NCI-H2107 treated with DMSO at 0.1 percent for 48 hours (cell line): ENCODE measurements at regions not wholly inside any gene's neighbourhood (a gene's known extent, or its start where the extent isn't known, plus 50 kb on each side); places are given as distances from the start of the nearest gene placed in this dataset.
"Not testable (repeated sequence)": the region's sequence is repeated elsewhere in the genome, so short reads cannot be mapped to it uniquely, and the experiment has no call there.

ENCODE experiments used
- DNase-seq: peaks from one replicate; lab custom pipeline; 2025; ENCODE audit not compliant: unreplicated experiment; lab: John Stamatoyannopoulos, UW

GRCh38 chr2:78780864-78781583, 244.5 kb upstream of the REG3G start:
- no peak for DNase-seq

- DNase-seq = no peak
Observed at GRCh38 chr2:78782196-78782595, 243.3 kb upstream of the REG3G start.

- DNase-seq = no peak
Observed at GRCh38 chr2:78811955-78812610, 213.4 kb upstream of the REG3G start.

GRCh38 chr2:78814331-78814986, 211.0 kb upstream of the REG3G start:
- no peak for DNase-seq

- DNase-seq = no peak
Observed at GRCh38 chr2:78817430-78817829, 208.1 kb upstream of the REG3G start.

- no peak for DNase-seq
Observed at GRCh38 chr2:78832481-78832880, 193.0 kb upstream of the REG3G start.

- no peak for DNase-seq
Observed at GRCh38 chr2:78839259-78839658, 186.2 kb upstream of the REG3G start.

- DNase-seq = not testable (repeated sequence)
Observed at GRCh38 chr2:78840311-78840710, 185.2 kb upstream of the REG3G start.

- no peak for DNase-seq
Observed at GRCh38 chr2:78845664-78846185, 179.8 kb upstream of the REG3G start.

- no peak for DNase-seq
Observed at GRCh38 chr2:78861546-78861945, 164.0 kb upstream of the REG3G start.

- no peak for DNase-seq
Observed at GRCh38 chr2:78864205-78864604, 161.3 kb upstream of the REG3G start.

GRCh38 chr2:78865667-78866066, 159.8 kb upstream of the REG3G start:
- no peak for DNase-seq

GRCh38 chr2:78870343-78870967, 155.0 kb upstream of the REG3G start:
- DNase-seq = no peak

- DNase-seq = no peak
Observed at GRCh38 chr2:78873526-78873925, 152.0 kb upstream of the REG3G start.

- DNase-seq = no peak
Observed at GRCh38 chr2:78876316-78876688, 149.2 kb upstream of the REG3G start.

GRCh38 chr2:78887446-78887845, 138.1 kb upstream of the REG3G start:
- DNase-seq = no peak

- DNase-seq = no peak
Observed at GRCh38 chr2:78890935-78891334, 134.6 kb upstream of the REG3G start.

GRCh38 chr2:78892295-78892694, 133.2 kb upstream of the REG3G start:
- no peak for DNase-seq

GRCh38 chr2:78895022-78895421, 130.5 kb upstream of the REG3G start:
- no peak for DNase-seq

- DNase-seq = no peak
Observed at GRCh38 chr2:78896536-78896935, 129.0 kb upstream of the REG3G start.

- DNase-seq = no peak
Observed at GRCh38 chr2:78907089-78907488, 118.4 kb upstream of the REG3G start.

- no peak for DNase-seq
Observed at GRCh38 chr2:78908973-78909372, 116.5 kb upstream of the REG3G start.
